ENCODE measurements at regions not wholly inside any gene's neighbourhood (a gene's known extent, or its start where the extent isn't known, plus 50 kb on each side); places are given as distances from the start of the nearest gene placed in this dataset.

DNA sequence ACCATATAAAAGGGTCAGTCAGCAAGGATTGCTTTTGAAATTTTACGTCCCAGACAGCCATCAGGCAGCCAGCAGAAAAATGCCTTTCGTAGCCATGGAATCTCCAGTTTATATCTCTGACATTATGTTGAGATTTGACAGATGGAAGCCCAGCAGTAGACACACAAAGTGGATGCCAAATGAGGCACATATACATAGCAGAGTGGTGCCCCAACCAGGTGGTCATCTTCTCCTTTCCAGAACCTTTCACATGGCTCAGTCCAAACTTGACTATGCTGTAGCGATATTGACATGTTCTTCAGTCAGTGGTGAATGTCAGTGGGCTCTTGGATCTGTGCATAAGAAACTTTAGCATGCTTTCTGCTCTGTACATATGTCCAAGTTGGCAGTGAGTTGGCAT lies 123.3 kb upstream of the GBE1 start:
- no peak for DNase-seq (ENCODE audit: low read depth)
- TF ChIP-seq, protein P1, sequence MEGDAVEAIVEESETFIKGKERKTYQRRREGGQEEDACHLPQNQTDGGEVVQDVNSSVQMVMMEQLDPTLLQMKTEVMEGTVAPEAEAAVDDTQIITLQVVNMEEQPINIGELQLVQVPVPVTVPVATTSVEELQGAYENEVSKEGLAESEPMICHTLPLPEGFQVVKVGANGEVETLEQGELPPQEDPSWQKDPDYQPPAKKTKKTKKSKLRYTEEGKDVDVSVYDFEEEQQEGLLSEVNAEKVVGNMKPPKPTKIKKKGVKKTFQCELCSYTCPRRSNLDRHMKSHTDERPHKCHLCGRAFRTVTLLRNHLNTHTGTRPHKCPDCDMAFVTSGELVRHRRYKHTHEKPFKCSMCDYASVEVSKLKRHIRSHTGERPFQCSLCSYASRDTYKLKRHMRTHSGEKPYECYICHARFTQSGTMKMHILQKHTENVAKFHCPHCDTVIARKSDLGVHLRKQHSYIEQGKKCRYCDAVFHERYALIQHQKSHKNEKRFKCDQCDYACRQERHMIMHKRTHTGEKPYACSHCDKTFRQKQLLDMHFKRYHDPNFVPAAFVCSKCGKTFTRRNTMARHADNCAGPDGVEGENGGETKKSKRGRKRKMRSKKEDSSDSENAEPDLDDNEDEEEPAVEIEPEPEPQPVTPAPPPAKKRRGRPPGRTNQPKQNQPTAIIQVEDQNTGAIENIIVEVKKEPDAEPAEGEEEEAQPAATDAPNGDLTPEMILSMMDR (IDR thresholded peaks at IDR 0.05; ENCODE audit: insufficient read depth, low read depth, low read length, missing control alignments), result no peak

GRCh38 chr3:81876826-81877225 lies 115.4 kb upstream of the GBE1 start:
- TF ChIP-seq, protein P1 (IDR thresholded peaks at IDR 0.05; ENCODE audit: insufficient read depth, low read depth, low read length, missing control alignments), result no peak
- no peak overlapping the region for H3K4me3 ChIP-seq (ENCODE audit: low read length)
- no peak for DNase-seq (ENCODE audit: low read depth)

More for the DNA sequence above, 123.3 kb upstream of the GBE1 start:
- H3K4me3 ChIP-seq (ENCODE audit: low read length), result no peak overlapping the region

- no peak overlapping the region for H3K4me3 ChIP-seq (ENCODE audit: low read length)
- TF ChIP-seq, protein P1 (IDR thresholded peaks at IDR 0.05; ENCODE audit: insufficient read depth, low read depth, low read length, missing control alignments), result no peak
- peak; percentile 17 for DNase-seq (ENCODE audit: low read depth)
Observed at GRCh38 chr3:81874738-81875137, 113.3 kb upstream of the GBE1 start.

DNA sequence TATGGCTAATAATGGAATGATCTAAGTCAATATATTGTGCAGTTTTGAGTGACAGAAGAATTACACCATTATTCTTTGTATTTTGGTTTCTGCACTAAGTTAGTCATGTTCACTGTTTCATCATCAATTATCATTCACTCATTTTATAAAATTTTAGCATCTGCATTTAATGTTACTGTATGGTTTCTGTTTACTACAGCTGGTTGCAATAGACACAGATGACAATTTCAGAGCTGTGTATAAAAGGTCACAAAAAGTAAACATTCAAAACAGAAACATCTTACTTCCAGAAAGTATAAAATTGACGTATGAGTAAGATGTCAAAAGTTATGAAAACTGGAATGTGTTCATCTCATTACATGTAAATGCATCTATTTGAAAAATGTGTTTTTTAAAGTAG lies 111.1 kb upstream of the GBE1 start:
- H3K4me3 ChIP-seq (ENCODE audit: low read length), result no peak overlapping the region
- TF ChIP-seq, protein P1 (IDR thresholded peaks at IDR 0.05; ENCODE audit: insufficient read depth, low read depth, low read length, missing control alignments), result no peak
- DNase-seq (ENCODE audit: low read depth), result no peak

DNA sequence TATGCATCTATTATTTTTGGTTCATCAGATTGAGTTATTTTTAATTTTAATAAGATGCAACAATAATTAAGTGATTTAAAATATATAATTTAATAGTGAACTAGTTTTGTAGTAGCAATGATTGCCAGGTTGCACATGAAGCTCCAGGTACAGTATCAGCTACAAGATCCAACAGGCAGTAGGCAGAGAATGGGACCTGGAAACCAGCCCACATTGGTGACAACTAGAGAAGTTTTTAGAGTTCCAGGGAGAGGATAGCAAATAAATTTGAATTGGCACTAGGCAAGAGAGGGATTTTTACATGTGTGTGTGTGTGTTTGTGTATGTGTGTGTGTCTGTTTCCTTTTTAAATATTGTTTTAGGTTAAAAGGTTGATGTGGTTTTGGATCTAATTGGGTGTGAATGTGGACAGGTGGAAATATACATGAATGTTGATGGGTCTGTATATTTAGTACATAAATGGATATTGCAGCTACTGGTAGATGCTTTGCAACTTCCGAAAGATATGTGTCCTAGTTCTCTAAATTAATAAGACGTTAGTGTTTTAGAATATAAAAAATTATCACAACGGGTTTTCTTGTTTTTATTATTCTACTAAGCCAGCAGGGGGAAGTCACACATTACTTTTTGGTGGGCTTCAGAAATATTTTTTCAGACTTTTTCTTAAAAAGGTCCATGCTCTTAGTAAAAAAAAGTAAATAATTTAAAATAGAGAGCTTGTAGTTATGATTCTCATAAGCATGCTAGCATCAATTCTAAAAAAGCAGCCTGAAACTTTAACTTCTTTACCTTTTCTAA lies 110.1 kb upstream of the GBE1 start:
- no peak for DNase-seq (ENCODE audit: low read depth)
- TF ChIP-seq, protein P1 (IDR thresholded peaks at IDR 0.05; ENCODE audit: insufficient read depth, low read depth, low read length, missing control alignments), result no peak
- H3K4me3 ChIP-seq (ENCODE audit: low read length), result no peak overlapping the region

- TF ChIP-seq, protein P1 (IDR thresholded peaks at IDR 0.05; ENCODE audit: insufficient read depth, low read depth, low read length, missing control alignments), result no peak
- DNase-seq (ENCODE audit: low read depth), result no peak
- H3K4me3 ChIP-seq (ENCODE audit: low read length), result no peak overlapping the region
Observed at GRCh38 chr3:81869382-81869781, 107.9 kb upstream of the GBE1 start.

DNA sequence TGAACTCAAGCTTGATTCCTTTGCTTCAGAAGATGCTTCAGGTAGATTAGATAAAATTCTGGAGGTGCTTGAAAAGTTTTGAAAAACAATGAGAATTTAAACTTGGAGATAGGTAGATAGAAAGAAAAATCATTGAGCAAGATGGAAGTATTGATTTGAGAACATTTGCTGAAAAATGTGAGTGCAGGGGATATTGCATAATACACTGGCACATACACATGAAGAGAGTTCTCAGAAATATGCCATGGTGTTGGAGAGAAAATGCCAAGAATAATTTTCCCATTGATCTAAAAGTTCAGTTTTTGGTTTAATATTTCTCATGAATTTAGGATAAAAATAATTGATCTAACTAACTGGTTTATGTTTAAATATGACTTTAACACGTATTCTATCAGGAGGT lies 107.2 kb upstream of the GBE1 start:
- no peak overlapping the region for H3K4me3 ChIP-seq (ENCODE audit: low read length)
- TF ChIP-seq, protein P1 (IDR thresholded peaks at IDR 0.05; ENCODE audit: insufficient read depth, low read depth, low read length, missing control alignments), result no peak
- DNase-seq (ENCODE audit: low read depth), result no peak

Data from epithelial cell of esophagus (primary cell).